ENCODE measurements at regions not wholly inside any gene's neighbourhood (a gene's known extent, or its start where the extent isn't known, plus 50 kb on each side); places are given as distances from the start of the nearest gene placed in this dataset.

DNA sequence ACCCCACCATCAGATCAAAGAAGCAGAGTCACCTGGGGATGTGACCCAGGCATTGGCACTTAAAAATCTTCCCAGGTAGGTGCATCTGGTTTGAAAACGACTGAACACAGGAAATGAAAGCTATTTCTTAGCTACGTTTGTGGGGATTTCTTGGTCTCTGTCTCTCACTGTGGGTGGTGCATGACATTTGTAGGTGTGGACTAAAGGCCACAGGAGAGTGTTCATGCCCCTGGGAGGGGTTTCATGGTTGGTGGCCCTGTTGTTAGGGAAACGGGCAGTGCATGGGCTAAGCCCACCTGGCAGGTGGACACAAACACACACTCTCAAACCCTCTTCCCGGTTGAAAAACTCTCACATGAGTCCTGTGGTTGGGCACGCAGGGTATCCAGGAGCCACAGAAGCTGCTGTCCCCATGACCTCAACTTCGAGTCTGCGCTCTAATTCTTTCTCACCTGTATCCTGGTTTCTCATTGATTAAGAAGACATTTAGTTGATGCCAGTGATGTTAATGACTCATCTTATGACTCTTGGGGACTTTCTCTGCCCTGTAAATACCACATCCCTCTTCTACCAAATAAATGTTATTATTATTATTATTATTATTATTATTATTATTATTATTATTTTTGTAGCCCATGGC, 119.4 kb downstream of the MRPS6 start:
- DNase-seq (ENCODE audit: low read depth): no peak
- no peak overlapping the region for H3K4me3 ChIP-seq (ENCODE audit: low read depth, low read length)
- TF ChIP-seq, protein P1, sequence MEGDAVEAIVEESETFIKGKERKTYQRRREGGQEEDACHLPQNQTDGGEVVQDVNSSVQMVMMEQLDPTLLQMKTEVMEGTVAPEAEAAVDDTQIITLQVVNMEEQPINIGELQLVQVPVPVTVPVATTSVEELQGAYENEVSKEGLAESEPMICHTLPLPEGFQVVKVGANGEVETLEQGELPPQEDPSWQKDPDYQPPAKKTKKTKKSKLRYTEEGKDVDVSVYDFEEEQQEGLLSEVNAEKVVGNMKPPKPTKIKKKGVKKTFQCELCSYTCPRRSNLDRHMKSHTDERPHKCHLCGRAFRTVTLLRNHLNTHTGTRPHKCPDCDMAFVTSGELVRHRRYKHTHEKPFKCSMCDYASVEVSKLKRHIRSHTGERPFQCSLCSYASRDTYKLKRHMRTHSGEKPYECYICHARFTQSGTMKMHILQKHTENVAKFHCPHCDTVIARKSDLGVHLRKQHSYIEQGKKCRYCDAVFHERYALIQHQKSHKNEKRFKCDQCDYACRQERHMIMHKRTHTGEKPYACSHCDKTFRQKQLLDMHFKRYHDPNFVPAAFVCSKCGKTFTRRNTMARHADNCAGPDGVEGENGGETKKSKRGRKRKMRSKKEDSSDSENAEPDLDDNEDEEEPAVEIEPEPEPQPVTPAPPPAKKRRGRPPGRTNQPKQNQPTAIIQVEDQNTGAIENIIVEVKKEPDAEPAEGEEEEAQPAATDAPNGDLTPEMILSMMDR (IDR thresholded peaks at IDR 0.05; ENCODE audit: control insufficient read depth, extremely low read depth, insufficient read depth): no peak

DNA sequence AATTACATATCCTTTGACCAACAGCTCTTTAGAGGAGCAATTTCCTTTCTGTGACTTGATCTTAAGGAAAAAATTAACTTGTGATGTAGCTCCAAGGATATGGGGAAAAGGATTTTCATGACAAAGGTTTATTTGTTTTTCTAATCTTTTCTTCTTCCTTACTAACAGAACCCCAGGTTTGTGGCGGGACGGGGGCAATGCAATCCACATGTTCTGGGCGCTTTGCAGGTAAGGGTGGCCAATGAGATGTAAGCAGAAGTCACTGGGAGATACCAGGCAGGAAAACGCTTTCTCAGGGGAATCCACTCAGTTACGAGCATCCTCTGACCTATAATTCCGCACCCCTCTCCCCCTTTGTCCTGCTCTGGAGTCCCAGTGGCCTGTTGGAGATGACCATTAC, 122.0 kb downstream of the MRPS6 start:
- no peak overlapping the region for H3K4me3 ChIP-seq (ENCODE audit: low read depth, low read length)
- DNase-seq (ENCODE audit: low read depth): no peak
- TF ChIP-seq, protein P1 (IDR thresholded peaks at IDR 0.05; ENCODE audit: control insufficient read depth, extremely low read depth, insufficient read depth): no peak

- TF ChIP-seq, protein P1 (IDR thresholded peaks at IDR 0.05; ENCODE audit: control insufficient read depth, extremely low read depth, insufficient read depth): no peak
- DNase-seq (ENCODE audit: low read depth): no peak
- H3K4me3 ChIP-seq (ENCODE audit: low read depth, low read length): no peak overlapping the region
These were observed 123.6 kb downstream of the MRPS6 start for GRCh38 chr21:34196996-34197395.

DNA sequence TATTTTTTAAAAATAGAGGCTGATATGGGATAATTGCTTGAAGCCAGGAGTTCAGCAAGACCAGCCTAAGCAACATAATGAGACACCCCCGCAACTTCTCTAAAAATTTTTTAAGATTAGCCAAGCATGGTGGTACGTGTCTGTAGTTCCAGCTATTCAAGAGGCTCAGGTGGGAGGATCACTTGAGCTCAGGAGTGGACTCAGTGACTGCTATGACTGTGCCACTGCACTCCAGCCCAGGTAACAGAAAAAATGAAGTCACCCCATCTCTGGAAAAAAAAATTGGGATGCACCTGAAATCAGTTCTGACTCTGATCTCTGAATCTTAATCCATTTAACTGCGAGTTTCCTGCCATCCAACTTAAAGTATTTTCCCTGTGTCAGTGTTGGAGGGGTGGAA, 124.2 kb downstream of the MRPS6 start:
- DNase-seq (ENCODE audit: low read depth): no peak
- TF ChIP-seq, protein P1 (IDR thresholded peaks at IDR 0.05; ENCODE audit: control insufficient read depth, extremely low read depth, insufficient read depth): no peak

GRCh38 chr21:34198231-34199120, 125.1 kb downstream of the MRPS6 start:
- no peak overlapping the region for H3K4me3 ChIP-seq (ENCODE audit: low read depth, low read length)
- no peak for DNase-seq (ENCODE audit: low read depth)
- TF ChIP-seq, protein P1 (IDR thresholded peaks at IDR 0.05; ENCODE audit: control insufficient read depth, extremely low read depth, insufficient read depth): no peak

More for the DNA sequence above, 124.2 kb downstream of the MRPS6 start:
- no peak overlapping the region for H3K4me3 ChIP-seq (ENCODE audit: low read depth, low read length)

DNA sequence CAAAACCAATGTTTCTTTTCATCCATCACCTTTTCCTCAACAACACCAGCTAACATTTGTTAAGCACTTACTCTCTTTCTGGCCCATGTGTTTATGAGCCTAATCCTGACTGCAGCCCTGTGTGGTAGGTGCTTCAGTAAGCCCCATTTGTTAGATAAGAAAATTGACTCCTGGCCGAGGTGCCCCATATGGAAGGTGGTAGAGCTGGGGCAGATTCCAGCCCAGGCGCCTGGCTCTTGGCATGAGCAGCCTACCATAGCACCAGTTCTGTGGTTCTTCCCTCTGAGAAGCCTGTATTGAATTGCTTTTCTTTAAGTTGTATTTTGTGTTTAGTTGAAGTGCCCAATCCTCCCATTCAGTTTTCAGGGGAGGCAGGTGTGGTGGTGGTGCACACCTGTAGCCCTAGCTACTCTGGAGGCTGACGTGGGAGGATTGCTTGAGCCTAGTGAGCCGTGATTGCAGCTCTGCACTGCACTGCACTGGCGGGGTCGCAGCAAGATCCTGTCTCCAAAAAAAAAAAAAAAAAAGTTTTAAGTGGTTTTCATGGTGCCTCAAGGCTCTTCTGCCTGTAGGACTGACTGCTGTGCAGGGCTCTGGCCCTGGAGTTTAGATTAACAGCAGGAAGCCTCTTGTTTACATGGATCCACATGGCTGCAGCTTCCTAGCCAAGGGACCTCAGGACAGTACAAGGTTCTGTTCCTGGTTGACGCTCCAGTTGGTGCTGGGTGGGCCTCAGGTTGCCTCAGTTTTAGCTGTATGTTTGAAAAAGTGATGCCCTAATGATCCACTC, 125.9 kb downstream of the MRPS6 start:
- TF ChIP-seq, protein P1 (IDR thresholded peaks at IDR 0.05; ENCODE audit: control insufficient read depth, extremely low read depth, insufficient read depth): no peak
- H3K4me3 ChIP-seq (ENCODE audit: low read depth, low read length): no peak overlapping the region
- no peak for DNase-seq (ENCODE audit: low read depth)
